ENCODE measurements at regions not wholly inside any gene's neighbourhood (a gene's known extent, or its start where the extent isn't known, plus 50 kb on each side); places are given as distances from the start of the nearest gene placed in this dataset.

- no peak overlapping the region for H3K9ac ChIP-seq (ENCODE audit: low read length)
- H3K79me2 ChIP-seq (ENCODE audit: insufficient read depth, low read length) = no peaks in the 10 kb centered on the region
- H3K36me3 ChIP-seq (ENCODE audit: low read length) = no peaks in the 10 kb centered on the region
- no peak overlapping the region for H3K27ac ChIP-seq (ENCODE audit: low read depth, low read length)
- no peaks in the 10 kb centered on the region for H3F3A ChIP-seq (ENCODE audit: insufficient read depth)
- H3K4me3 ChIP-seq (ENCODE audit: insufficient read depth, low read length, poor library complexity, severe bottlenecking) = no peak overlapping the region
- H2AFZ ChIP-seq (ENCODE audit: low read depth, low read length, severe bottlenecking) = no peak overlapping the region
- no peaks in the 10 kb centered on the region for H3K27me3 ChIP-seq (ENCODE audit: low read length)
- H3K4me2 ChIP-seq (ENCODE audit: low read depth, low read length, poor library complexity, severe bottlenecking) = no peak overlapping the region
- H4K20me1 ChIP-seq (ENCODE audit: low read depth, low read length) = no peaks in the 10 kb centered on the region
- H3K9me2 ChIP-seq (replicated peaks; ENCODE audit: insufficient read depth, low read length) = no peaks in the 10 kb centered on the region
- no peaks in the 10 kb centered on the region for H3K9me3 ChIP-seq (ENCODE audit: insufficient read depth, low read length)
- no peak for TF ChIP-seq EZH2phosphoT487 (conservative IDR thresholded peaks at IDR 0.05; ENCODE audit: low read length)
- TF ChIP-seq, protein P1, sequence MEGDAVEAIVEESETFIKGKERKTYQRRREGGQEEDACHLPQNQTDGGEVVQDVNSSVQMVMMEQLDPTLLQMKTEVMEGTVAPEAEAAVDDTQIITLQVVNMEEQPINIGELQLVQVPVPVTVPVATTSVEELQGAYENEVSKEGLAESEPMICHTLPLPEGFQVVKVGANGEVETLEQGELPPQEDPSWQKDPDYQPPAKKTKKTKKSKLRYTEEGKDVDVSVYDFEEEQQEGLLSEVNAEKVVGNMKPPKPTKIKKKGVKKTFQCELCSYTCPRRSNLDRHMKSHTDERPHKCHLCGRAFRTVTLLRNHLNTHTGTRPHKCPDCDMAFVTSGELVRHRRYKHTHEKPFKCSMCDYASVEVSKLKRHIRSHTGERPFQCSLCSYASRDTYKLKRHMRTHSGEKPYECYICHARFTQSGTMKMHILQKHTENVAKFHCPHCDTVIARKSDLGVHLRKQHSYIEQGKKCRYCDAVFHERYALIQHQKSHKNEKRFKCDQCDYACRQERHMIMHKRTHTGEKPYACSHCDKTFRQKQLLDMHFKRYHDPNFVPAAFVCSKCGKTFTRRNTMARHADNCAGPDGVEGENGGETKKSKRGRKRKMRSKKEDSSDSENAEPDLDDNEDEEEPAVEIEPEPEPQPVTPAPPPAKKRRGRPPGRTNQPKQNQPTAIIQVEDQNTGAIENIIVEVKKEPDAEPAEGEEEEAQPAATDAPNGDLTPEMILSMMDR (IDR thresholded peaks at IDR 0.05; ENCODE audit: insufficient read depth, low read length, poor library complexity, severe bottlenecking) = no peak
These were observed 212.2 kb downstream of the ETV1 start for GRCh38 chr7:13777242-13777641.

DNA sequence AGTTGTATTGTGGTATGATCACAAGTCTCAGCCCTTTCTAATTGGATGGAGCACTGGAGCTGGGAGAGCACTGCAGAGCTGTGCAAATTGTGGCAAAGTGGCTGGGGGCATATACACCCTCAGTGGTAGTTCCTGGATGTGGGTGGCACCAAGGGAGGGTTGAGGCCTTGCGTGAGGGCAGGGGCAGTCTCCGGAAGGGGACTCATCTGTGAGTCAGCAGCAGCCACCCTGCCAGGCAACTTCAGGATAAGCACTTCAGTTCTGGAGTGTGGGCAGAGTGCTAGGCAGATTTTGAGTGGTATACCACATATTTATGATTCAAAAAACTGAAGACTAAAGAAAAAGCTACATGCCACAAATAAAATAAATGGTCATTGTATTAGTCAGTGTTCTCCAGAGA lies 210.5 kb downstream of the ETV1 start:
- Histone ChIP-seq H3K27ac (ENCODE audit: low read depth, low read length) (no peak overlapping the region), H3K36me3 (ENCODE audit: low read length) (no peaks in the 10 kb centered on the region), H3K9me2 (replicated peaks; ENCODE audit: insufficient read depth, low read length) (no peaks in the 10 kb centered on the region), H3K27me3 (ENCODE audit: low read length) (no peaks in the 10 kb centered on the region), H3K9ac (ENCODE audit: low read length) (no peak overlapping the region), H3K4me3 (ENCODE audit: insufficient read depth, low read length, poor library complexity, severe bottlenecking) (no peak overlapping the region), H4K20me1 (ENCODE audit: low read depth, low read length) (no peaks in the 10 kb centered on the region), H2AFZ (ENCODE audit: low read depth, low read length, severe bottlenecking) (no peak overlapping the region), H3K4me2 (ENCODE audit: low read depth, low read length, poor library complexity, severe bottlenecking) (no peak overlapping the region), H3K79me2 (ENCODE audit: insufficient read depth, low read length) (no peaks in the 10 kb centered on the region), H3K9me3 (ENCODE audit: insufficient read depth, low read length) (no peaks in the 10 kb centered on the region), H3F3A (ENCODE audit: insufficient read depth) (no peaks in the 10 kb centered on the region)
- TF ChIP-seq EZH2phosphoT487 (conservative IDR thresholded peaks at IDR 0.05; ENCODE audit: low read length) = no peak
- TF ChIP-seq, protein P1 (IDR thresholded peaks at IDR 0.05; ENCODE audit: insufficient read depth, low read length, poor library complexity, severe bottlenecking) = no peak

GRCh38 chr7:13790611-13791010 lies 198.9 kb downstream of the ETV1 start:
- H3K9me2 ChIP-seq (replicated peaks; ENCODE audit: insufficient read depth, low read length) = no peaks in the 10 kb centered on the region
- H2AFZ ChIP-seq (ENCODE audit: low read depth, low read length, severe bottlenecking) = no peak overlapping the region
- no peak overlapping the region for H3K4me2 ChIP-seq (ENCODE audit: low read depth, low read length, poor library complexity, severe bottlenecking)
- no peak for TF ChIP-seq EZH2phosphoT487 (conservative IDR thresholded peaks at IDR 0.05; ENCODE audit: low read length)
- TF ChIP-seq, protein P1 (IDR thresholded peaks at IDR 0.05; ENCODE audit: insufficient read depth, low read length, poor library complexity, severe bottlenecking) = no peak
- no peak overlapping the region for H3K9ac ChIP-seq (ENCODE audit: low read length)
- no peaks in the 10 kb centered on the region for H4K20me1 ChIP-seq (ENCODE audit: low read depth, low read length)
- H3F3A ChIP-seq (ENCODE audit: insufficient read depth) = no peaks in the 10 kb centered on the region
- H3K79me2 ChIP-seq (ENCODE audit: insufficient read depth, low read length) = no peaks in the 10 kb centered on the region
- H3K27me3 ChIP-seq (ENCODE audit: low read length) = no peaks in the 10 kb centered on the region
- H3K4me3 ChIP-seq (ENCODE audit: insufficient read depth, low read length, poor library complexity, severe bottlenecking) = no peak overlapping the region
- no peaks in the 10 kb centered on the region for H3K9me3 ChIP-seq (ENCODE audit: insufficient read depth, low read length)
- no peak overlapping the region for H3K27ac ChIP-seq (ENCODE audit: low read depth, low read length)
- H3K36me3 ChIP-seq (ENCODE audit: low read length) = 0 out of 2 replicates have a peak, but pooled peaks cover 3% of the 10 kb centered on the region

All from SU-DHL-6 (cell line).